GM12864 (cell line): ENCODE measurements at regions not wholly inside any gene's neighbourhood (a gene's known extent, or its start where the extent isn't known, plus 50 kb on each side); places are given as distances from the start of the nearest gene placed in this dataset.

ENCODE experiments used
- DNase-seq: peaks from one replicate; pipeline ENCODE4 v3.0.0-alpha.2; 2011; ENCODE audit warnings: low read depth
- H3K4me3 ChIP-seq: 2 replicates; pipeline ENCODE4 v1.5.1; 2011; ENCODE audit warnings: mild to moderate bottlenecking, low read depth, low read length, control low read depth
- CTCF ChIP-seq: IDR thresholded peaks from 2 replicates; pipeline ENCODE4 v1.5.1; 2011; ENCODE audit warnings: low read depth, mild to moderate bottlenecking, moderate library complexity, low read length, control low read depth, inconsistent platforms; ENCODE audit errors: missing control alignments

GRCh38 chr9:135269912-135270830, 182.7 kb downstream of the OLFM1 start:
- no peak for TF ChIP-seq CTCF
- H3K4me3 ChIP-seq: no peak overlapping the region
- DNase-seq: no peak

DNA sequence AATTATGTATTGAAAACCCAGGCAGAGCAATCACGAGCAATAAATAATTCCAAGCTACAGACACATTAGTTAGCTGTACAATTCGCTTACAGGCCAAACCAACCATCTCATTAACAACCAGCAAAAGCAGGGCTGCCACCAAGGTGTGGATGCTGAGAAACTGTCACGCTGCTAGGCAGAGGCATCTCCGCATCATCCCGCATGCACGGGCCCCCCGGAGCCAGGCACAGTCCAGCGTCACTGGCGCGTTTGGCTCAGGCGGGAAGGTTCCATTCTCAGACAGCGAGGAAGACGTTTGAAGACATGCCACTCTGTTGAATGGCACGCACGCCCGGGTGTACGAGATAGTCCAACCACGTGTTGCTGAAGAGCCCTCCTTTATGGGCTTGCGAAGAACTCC, 184.0 kb downstream of the OLFM1 start:
- no peak for DNase-seq
- no peak for TF ChIP-seq CTCF
- no peak overlapping the region for H3K4me3 ChIP-seq

DNA sequence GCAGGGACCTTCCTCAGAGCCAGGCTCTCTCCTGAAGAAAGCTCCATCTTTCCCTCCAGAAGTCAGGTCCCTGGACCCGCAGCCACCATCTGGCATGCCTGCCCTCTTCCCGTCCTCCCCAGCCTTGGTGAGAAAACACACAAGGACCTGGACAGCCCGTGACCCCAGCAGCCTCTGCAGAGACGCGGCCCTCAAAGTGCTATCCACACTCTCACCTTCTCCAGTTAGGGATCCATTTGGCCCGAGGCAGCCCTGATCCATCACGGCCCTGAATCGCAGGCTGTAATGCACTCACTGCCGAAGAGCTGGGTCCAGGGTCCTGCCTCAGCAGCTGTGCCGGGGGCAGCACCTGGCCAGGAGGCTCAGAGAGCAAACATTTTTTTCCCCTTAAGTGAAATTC, 185.1 kb downstream of the OLFM1 start:
- no peak for DNase-seq
- no peak for TF ChIP-seq CTCF
- H3K4me3 ChIP-seq: no peak overlapping the region

GRCh38 chr9:135273008-135273407, 185.5 kb downstream of the OLFM1 start:
- H3K4me3 ChIP-seq: no peak overlapping the region
- no peak for DNase-seq
- TF ChIP-seq CTCF: no peak

- no peak for DNase-seq
- no peak for TF ChIP-seq CTCF
- no peak overlapping the region for H3K4me3 ChIP-seq
These were observed 187.7 kb downstream of the OLFM1 start for GRCh38 chr9:135275163-135275562.

GRCh38 chr9:135275571-135276289, 188.3 kb downstream of the OLFM1 start:
- DNase-seq: no peak
- TF ChIP-seq CTCF: no peak
- H3K4me3 ChIP-seq: no peak overlapping the region
